Bronchial epithelial cell (primary cell): ENCODE measurements at regions not wholly inside any gene's neighbourhood (a gene's known extent, or its start where the extent isn't known, plus 50 kb on each side); places are given as distances from the start of the nearest gene placed in this dataset.

Experiments used
- DNase-seq: peaks from one replicate; pipeline ENCODE4 v3.0.0-alpha.2; 2010; ENCODE audit warnings: low read depth
- FAIRE-seq: peaks from 2 replicates; lab custom pipeline; 2011; peaks lifted over from hg19 to GRCh38; lab: Jason Lieb, UNC
- H3K27me3 ChIP-seq: 2 replicates; pipeline ENCODE4 v1.5.1; 2011; ENCODE audit warnings: low read length; ENCODE audit not compliant: control insufficient read depth, insufficient read depth
- H3K36me3 ChIP-seq: 2 replicates; pipeline ENCODE4 v1.5.1; 2011; ENCODE audit warnings: low read length; ENCODE audit not compliant: control insufficient read depth, insufficient read depth
- H3K4me3 ChIP-seq: 2 replicates; pipeline ENCODE4 v1.5.1; 2011; ENCODE audit warnings: mild to moderate bottlenecking, low read depth, low read length, control low read depth
- CTCF ChIP-seq: IDR thresholded peaks from 2 replicates; pipeline ENCODE4 v1.5.1; 2011; ENCODE audit warnings: mild to moderate bottlenecking, moderate library complexity, low read length, control low read depth, inconsistent platforms; ENCODE audit not compliant: insufficient read depth, severe bottlenecking

GRCh38 chr7:52074912-52075311, 758.3 kb upstream of the COBL start:
- no peak for TF ChIP-seq CTCF
- Histone ChIP-seq H3K4me3 (no peak overlapping the region), H3K27me3 (no peaks in the 10 kb centered on the region), H3K36me3 (no peaks in the 10 kb centered on the region)
- FAIRE-seq: no peak
- DNase-seq: no peak

GRCh38 chr7:52074071-52074470, 757.5 kb upstream of the COBL start:
- FAIRE-seq (no peak), DNase-seq (no peak)
- Histone ChIP-seq H3K36me3 (no peaks in the 10 kb centered on the region), H3K4me3 (no peak overlapping the region), H3K27me3 (no peaks in the 10 kb centered on the region)
- TF ChIP-seq CTCF: no peak

GRCh38 chr7:52071744-52072143, 755.1 kb upstream of the COBL start:
- no peaks in the 10 kb centered on the region for H3K36me3 ChIP-seq
- no peak for TF ChIP-seq CTCF
- H3K4me3 ChIP-seq: no peak overlapping the region
- FAIRE-seq: no peak
- no peak for DNase-seq
- H3K27me3 ChIP-seq: no peaks in the 10 kb centered on the region

GRCh38 chr7:52064493-52064892, 747.9 kb upstream of the COBL start:
- Histone ChIP-seq H3K27me3 (no peaks in the 10 kb centered on the region), H3K4me3 (no peak overlapping the region), H3K36me3 (no peaks in the 10 kb centered on the region)
- TF ChIP-seq CTCF: no peak
- FAIRE-seq: no peak
- DNase-seq: no peak

GRCh38 chr7:52061666-52062065, 745.1 kb upstream of the COBL start:
- DNase-seq: no peak
- no peaks in the 10 kb centered on the region for H3K36me3 ChIP-seq
- H3K27me3 ChIP-seq: no peaks in the 10 kb centered on the region
- FAIRE-seq: no peak
- TF ChIP-seq CTCF: no peak
- H3K4me3 ChIP-seq: no peak overlapping the region

GRCh38 chr7:52053525-52053924, 736.9 kb upstream of the COBL start:
- no peak for TF ChIP-seq CTCF
- no peak for FAIRE-seq
- H3K36me3 ChIP-seq: no peaks in the 10 kb centered on the region
- H3K27me3 ChIP-seq: no peaks in the 10 kb centered on the region
- no peak for DNase-seq
- no peak overlapping the region for H3K4me3 ChIP-seq
